ENCODE measurements at regions not wholly inside any gene's neighbourhood (a gene's known extent, or its start where the extent isn't known, plus 50 kb on each side); places are given as distances from the start of the nearest gene placed in this dataset.

- Histone ChIP-seq H3K4me2 (no peak overlapping the region), H3K4me1 (no peaks in the 10 kb centered on the region), H3K27ac (no peak overlapping the region), H3K9me3 (no peaks in the 10 kb centered on the region), H3K4me3 (no peak overlapping the region)
- ChIA-PET CTCF (interaction anchor here (1.3 kb wide), 1 partner anchor 164 kb away, joined by 3 read pairs; no protein-coding TSS in a partner anchor), POLR2A (no interaction called here)
- WGBS (ENCODE audit: missing lambda C conversion rate): 70% methylated on average over 6 of the region's 6 CpGs
- no peak for ATAC-seq
- DNase-seq (ENCODE audit: low read depth in 1 of 2, low spot score in 1 of 2): no peak
- TF ChIP-seq ZFP36 (IDR thresholded peaks at IDR 0.05; ENCODE audit: borderline replicate concordance, partially characterized antibody) (no peak), FOSB (CRISPR knock-in tag; IDR thresholded peaks at IDR 0.05) (no peak), REST (IDR thresholded peaks at IDR 0.05) (no peak), FOXS1 (CRISPR knock-in tag; IDR thresholded peaks at IDR 0.05) (no peak), NPAS2 (CRISPR knock-in tag; IDR thresholded peaks at IDR 0.05; ENCODE audit: borderline replicate concordance) (no peak), FOSL2 (IDR thresholded peaks at IDR 0.05) (no peak), FOSL2 (CRISPR knock-in tag; IDR thresholded peaks at IDR 0.05) (no peak), POLR2A (IDR thresholded peaks at IDR 0.05; ENCODE audit: low read length) (no peak), NR3C1 (IDR thresholded peaks at IDR 0.05) (no peak), PHF8 (IDR thresholded peaks at IDR 0.05; ENCODE audit: borderline replicate concordance, low read depth) (no peak), BCL3 (IDR thresholded peaks at IDR 0.05) (no peak), HOXA7 (CRISPR knock-in tag; IDR thresholded peaks at IDR 0.05) (no peak), MAZ (IDR thresholded peaks at IDR 0.05; ENCODE audit: borderline replicate concordance, low read depth, low read length) (no peak), ZSCAN20 (CRISPR knock-in tag; IDR thresholded peaks at IDR 0.05) (no peak)
- TF ChIP-seq, protein P1, sequence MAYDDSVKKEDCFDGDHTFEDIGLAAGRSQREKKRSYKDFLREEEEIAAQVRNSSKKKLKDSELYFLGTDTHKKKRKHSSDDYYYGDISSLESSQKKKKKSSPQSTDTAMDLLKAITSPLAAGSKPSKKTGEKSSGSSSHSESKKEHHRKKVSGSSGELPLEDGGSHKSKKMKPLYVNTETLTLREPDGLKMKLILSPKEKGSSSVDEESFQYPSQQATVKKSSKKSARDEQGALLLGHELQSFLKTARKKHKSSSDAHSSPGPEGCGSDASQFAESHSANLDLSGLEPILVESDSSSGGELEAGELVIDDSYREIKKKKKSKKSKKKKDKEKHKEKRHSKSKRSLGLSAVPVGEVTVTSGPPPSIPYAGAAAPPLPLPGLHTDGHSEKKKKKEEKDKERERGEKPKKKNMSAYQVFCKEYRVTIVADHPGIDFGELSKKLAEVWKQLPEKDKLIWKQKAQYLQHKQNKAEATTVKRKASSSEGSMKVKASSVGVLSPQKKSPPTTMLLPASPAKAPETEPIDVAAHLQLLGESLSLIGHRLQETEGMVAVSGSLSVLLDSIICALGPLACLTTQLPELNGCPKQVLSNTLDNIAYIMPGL (CRISPR knock-in tag; IDR thresholded peaks at IDR 0.05; ENCODE audit: borderline replicate concordance): no peak
- TF ChIP-seq, protein P2, sequence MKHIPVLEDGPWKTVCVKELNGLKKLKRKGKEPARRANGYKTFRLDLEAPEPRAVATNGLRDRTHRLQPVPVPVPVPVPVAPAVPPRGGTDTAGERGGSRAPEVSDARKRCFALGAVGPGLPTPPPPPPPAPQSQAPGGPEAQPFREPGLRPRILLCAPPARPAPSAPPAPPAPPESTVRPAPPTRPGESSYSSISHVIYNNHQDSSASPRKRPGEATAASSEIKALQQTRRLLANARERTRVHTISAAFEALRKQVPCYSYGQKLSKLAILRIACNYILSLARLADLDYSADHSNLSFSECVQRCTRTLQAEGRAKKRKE (CRISPR knock-in tag; IDR thresholded peaks at IDR 0.05; ENCODE audit: low read depth): no peak
- no peak for FAIRE-seq
Observed at GRCh38 chr9:109894921-109895758, 115.1 kb downstream of the PALM2AKAP2 start.

GRCh38 chr9:109901201-109901600 lies 121.2 kb downstream of the PALM2AKAP2 start:
- ATAC-seq (no peak), FAIRE-seq (no peak), DNase-seq (ENCODE audit: low read depth in 1 of 2, low spot score in 1 of 2) (no peak)
- Histone ChIP-seq H3K4me2 (no peak overlapping the region), H3K27ac (no peak overlapping the region), H3K4me3 (no peak overlapping the region), H3K4me1 (peaks cover 3% of the 10 kb centered on the region; the same call in 1 of the 3 replicates), H3K9me3 (no peaks in the 10 kb centered on the region)
- POLR2A ChIA-PET: no interaction called here
- no peak for TF ChIP-seq RARB (CRISPR knock-in tag; IDR thresholded peaks at IDR 0.05)
- 38% methylated on average over 3 of the region's 3 CpGs for WGBS (ENCODE audit: missing lambda C conversion rate)
- CTCF ChIA-PET: interaction anchor here (0.7 to 16.5 kb wide), 5 partner anchors 155 to 327 kb away, joined by 3 to 343 read pairs (median 5); no protein-coding TSS in a partner anchor

Measured in A549 (cell line).